Left lobe of liver (tissue), 2 donors: ENCODE measurements at regions not wholly inside any gene's neighbourhood (a gene's known extent, or its start where the extent isn't known, plus 50 kb on each side); places are given as distances from the start of the nearest gene placed in this dataset.
"Not testable (repeated sequence)": the region's sequence is repeated elsewhere in the genome, so short reads cannot be mapped to it uniquely, and the experiment has no call there.

Experiments
- ATAC-seq: fragments of 200-7000 bp; cut with Tn5 transposase; one replicate; pipeline ENCODE4 v1.9.1; 2020; ENCODE audit warnings: mild to moderate bottlenecking, moderate library complexity
- DNase-seq: peaks from one replicate; pipeline ENCODE4 v3.0.0-alpha.2; 2020; ENCODE audit warnings: low spot score
- donor health status: DM: no; HTN: no; CAD: no; lungs with moderate emphysema.
- donor health status: DM: no; HTN: yes; CAD: no.

DNA sequence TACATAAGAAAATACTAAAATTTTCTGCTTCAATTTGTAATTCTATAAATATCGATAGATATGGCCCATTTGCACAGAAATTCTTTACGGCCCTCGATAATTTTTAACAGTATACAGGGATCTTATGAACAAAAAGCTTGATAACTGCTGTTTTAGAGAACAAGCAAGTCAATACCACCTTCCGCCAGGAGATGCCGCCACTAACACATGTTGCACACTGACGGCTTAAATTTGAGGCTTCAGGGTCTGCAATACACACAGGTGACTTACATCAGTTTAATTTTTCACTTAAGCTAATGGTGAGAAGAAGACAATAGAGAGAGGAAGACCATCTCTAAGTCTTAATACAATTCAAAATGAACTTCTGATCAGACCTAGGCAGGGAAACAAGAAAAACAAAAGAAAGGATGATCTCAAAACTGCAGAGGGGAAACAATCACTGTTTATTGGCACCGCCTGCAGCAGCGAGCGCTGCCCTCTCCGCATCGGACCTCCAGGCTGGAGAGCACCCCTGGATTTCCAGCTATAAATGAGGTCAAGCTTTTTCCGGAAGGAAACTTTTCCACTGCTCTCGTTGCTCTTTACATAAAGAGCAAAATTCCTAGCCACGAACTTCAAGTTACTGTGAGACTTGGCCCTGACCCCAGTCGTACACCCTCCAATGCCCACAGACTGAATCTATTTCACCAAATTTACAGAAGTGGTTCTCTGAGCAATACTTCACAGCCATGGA lies 53.9 kb downstream of the OTOR start:
- ATAC-seq (peak; percentile 81), DNase-seq (no peak)

DNA sequence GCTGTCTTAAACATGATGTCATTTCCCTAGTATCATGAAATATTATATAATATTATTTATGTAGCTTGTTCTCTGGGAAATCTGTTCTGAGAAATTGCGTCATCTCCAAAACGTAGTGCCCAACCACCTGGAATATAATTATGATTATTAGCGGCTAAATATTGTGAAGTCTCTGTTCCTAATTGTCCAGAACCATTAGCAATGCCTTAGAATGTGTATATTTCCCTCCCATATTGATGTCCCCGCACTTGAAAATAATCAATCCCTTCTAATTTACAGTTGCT lies 54.4 kb downstream of the OTOR start:
- DNase-seq, result no peak
- no peak for ATAC-seq

DNA sequence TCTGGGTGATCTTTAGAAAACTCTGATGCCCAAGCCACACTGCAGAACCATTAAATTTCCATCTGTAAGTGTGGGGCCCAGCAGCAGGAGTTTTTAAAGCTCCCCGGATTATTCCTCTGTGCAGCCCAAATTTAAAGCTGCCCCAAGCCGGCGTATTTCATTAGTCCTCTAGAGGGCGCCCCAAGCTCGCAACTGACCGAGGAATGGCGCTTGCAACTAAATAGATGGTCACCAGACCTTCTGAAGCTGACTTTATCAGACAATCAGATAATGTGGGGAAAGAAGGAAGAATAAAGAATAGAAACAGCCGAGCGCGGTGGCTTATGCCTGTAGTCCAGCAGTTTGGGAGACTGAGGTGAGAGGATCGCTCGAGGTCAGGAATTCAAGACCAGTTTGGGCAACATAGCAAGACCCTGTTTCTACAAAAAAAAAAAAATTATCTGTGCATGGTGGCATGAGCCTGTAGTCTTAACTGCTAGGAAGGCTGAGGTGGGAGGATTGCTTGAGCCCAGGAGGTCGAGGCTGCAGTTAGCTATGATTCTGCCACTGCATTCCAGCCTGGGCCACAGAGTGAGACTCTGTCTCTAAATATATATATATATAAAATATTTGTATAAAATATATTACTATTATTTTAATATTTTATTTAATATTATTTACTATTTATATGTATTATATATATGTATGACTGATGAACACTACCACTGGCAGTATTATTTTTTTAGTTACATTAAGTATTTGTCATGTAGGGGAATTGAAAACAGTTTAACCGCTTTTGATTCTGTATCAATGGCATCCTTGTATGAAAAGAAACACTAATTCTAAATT lies 56.0 kb downstream of the OTOR start:
- ATAC-seq, result peak; percentile 91
- peak; percentile 51 for DNase-seq

DNA sequence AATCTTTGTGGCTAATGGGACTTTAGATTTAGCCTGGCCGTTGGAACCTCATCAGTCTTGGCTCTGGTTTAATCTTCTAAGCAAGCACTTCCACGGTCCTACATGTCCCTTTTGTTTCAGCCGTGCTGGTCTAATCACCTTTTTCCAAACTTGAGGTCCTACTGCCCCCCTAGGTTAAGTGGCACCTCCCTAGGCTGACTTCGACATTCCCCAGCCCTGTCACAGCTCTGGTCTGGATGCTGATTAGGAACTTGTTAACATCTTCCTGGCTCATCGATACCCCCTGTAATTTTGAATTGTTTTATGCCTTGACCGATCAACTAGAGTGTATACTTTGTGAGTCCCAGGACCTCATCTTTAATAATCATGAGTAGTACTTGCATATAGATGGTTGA lies 56.6 kb downstream of the OTOR start:
- ATAC-seq, result no peak

DNA sequence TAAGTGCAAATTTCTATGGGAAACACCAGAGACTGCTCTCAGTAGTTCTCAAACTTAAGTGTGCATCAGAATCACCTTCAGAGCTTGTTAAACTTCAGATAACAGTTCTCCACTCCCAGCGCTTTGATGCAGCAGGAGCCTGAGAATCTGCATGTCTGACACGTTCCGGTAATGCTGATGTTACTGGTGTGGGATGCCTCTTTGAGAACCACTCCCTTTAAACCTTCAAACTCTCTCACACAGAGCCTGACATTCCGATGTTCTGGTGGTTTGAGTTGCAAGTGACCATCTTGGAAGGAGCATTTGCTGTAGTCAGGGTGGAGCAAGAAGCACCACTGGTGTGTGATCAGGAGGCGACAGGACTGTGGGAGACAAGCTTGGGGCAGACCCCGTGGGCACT lies 57.9 kb downstream of the OTOR start:
- no peak for DNase-seq
- ATAC-seq, result no peak

More for the DNA sequence above, 56.6 kb downstream of the OTOR start:
- DNase-seq, result no peak

DNA sequence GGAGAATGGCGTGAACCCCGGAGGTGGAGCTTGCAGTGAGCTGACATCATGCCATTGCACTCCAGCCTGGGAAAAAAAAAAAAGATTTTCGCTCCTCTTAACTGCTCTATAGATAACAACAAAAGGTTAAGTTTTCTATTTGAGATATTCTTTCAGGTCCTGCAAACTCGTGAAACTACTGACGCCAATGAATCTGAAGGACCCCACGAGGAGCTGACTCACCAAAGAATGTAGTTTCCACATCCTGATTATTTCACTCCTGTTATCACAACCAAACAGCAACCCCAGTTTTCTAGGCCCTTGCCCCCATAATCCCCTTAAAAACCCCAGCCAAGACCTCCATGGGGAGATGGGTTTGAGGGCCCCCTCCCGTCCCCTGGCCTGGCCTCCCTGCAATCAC lies 58.7 kb downstream of the OTOR start:
- no peak for ATAC-seq
- no peak for DNase-seq

DNA sequence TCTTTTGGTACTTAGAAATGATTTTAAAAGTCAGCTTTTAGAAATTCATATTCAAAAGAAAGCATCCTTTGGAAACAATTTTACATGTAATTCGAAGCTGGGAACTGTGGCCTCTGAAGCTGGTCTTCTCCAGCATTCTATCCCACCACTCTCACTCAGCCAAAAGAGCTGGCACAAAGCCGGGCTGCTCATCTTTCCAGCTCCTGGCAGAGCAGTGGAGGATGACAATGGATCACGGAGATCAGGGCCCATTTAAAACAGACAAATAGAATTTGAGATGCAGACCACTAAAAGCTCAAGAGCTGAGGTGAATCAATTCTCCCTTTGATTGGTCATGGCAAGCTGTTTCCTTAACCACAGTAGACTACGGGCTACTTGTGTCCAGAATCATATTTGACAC lies 60.6 kb downstream of the OTOR start:
- ATAC-seq (no peak), DNase-seq (no peak)

DNA sequence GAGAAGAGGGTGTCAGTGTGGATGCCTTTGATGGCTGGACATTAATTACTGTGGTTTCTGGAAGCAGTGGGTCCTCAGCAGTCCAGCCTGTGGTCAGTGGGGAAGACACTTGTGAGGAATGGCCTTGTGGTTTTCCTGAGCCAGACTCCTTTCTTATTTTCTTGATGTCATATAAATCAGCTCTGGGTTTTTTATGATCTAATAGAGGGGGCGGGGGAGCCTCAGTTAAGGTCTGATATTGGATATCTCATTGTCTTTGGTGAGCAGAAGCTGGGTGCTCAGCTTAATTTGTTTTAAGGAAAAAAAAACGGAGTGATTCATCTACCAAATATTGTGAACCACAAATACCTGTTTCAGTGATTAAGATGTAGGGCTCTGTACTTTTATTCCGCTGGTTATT lies 62.1 kb downstream of the OTOR start:
- ATAC-seq, result no peak
- no peak for DNase-seq

DNA sequence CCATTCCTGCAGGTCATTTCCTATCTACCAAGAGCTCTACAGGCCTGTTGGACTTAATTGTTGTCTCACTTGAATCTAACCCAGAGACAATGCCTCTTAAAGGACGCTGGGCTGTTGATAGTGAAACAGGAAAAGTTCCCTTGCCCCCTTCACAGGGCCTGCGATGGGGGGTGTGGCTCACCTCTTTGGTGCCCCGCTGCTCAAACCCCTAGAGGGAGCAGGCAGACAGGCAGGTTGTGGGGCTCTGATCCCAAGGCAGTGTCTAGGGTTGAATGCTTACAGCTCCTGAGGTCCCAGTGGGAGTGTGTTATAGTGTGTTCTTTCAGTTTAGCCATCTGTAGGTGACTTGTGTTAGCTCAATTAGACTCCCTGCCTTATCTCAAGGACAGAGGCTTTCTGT lies 68.0 kb downstream of the OTOR start:
- DNase-seq, result no peak
- ATAC-seq, result no peak

DNA sequence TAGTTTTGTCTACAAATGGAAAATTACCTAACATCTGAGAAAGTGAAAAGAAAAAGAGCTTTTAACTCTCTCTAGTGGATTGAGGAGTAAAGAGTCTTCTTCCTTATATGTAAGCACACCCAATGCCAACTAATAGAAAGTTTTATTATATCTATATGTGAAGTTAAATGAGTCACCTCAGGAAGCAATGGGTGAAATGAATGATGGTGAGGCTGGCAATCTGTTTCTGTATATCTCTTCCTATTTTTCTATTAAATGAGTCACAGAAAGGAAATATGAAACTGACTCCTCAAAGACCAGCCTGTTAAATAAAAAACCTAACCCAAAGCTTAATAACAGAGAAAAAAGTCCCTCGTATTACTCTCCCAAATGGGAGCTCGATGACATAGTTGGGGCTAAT lies 71.3 kb downstream of the OTOR start:
- ATAC-seq (no peak), DNase-seq (no peak)

DNA sequence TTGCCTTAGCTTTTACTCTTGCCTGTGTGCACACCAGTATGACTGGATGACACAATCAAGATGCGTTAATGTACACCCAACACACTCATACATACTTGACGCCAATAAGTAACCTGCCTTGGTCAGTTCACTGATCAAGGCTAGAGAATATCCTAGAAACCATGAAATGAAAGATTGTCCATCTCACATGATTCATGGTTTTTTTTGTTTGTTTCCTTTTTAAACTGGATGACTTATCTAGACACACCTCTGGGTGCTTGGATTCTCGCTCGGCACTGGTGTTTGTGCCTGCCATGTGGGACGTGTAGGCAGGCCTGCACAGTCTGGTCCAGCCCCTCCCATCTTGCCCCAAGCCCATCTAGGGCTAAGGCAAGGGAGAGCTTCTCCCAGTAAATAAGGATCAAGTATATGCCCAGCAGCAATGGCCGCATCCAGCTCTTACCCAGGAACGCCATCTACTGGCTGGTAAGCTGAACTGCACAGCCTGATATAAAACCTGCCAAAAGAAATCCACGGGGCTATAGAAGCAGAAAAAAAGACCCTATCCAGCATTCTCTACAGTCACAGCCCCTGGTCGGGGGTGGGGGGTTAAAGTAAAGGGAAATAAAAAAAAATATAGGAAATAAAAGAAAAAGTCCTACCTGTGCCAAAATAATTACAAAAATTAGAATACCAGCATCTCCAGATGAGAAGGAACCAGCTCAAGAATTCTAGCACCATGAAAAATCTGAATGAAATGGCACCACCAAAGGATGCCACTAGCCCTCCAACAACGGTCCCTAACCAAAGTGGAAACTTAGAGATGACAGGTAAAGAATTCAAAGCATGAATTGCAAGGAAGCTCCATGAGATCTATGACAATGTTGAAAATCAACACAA lies 73.3 kb downstream of the OTOR start:
- ATAC-seq (peak; percentile 93), DNase-seq (no peak)

DNA sequence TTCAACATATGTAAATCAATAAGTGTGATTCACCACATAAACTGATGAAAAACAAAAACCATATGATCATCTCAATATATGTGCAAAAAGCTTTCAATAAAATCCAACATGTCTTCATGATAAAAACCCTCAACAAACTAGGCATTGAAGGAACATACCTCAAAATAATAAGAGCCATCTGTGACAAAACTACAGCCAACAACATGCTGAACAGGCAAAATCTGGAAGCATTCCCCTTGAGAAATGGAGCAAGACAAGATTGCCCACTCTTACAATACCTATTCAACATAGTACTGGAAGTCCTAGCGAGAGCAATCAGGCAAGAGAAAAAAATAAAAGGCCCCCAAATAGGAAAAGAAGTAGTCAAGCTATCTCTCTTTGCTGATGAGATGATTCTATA lies 76.5 kb downstream of the OTOR start:
- ATAC-seq (no peak), DNase-seq (no peak)

DNA sequence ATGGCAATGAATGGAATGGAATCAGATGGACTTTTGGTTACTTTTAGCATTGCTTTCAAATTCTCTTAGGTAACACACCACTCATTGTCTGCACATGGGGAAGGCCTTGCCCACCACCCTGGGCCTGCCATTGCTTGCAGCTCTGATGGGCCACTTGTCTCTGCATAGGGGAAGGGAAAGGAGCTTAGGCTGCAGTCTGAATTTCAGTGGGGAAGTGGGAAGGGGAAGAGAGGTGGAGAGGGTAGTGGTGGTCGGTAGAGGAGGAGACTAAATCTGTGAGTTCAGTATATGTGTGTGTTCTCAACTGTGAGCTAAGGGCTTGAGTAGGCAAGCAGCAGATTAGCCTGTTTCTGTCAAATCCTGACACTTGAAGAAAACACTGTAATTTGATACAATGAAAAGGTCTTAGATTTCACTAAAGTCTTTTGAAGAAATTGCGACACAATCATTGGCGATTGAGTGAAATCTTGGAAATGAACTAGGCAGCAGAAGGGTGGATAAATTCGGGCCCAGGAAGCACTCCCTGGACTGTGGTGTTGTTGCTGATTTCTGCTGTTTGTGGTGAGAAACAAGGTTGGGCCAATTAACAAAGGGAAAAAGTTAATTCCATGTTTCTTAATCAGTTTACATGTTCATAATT lies 80.6 kb downstream of the OTOR start:
- ATAC-seq (peak; percentile 37), DNase-seq (no peak)

DNA sequence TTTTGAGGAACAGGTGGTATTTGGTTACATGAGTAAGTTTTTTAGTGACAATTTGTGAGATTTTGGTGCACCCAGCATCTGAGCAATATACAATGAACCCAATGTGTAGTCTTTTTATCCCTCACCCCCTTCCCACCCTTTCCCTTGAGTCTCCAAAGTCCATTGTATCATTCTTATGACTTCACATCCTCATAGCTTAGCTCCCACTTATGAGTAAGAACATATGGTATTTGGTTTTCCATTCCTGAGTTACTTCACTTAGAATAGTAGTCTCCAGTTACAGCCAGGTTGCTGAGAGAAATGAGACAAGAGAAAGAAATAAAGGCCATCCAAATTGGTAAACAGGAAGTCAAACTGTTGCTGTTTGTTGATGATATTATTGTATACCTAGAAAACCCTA lies 87.5 kb downstream of the OTOR start:
- DNase-seq, result not testable (repeated sequence)

DNA sequence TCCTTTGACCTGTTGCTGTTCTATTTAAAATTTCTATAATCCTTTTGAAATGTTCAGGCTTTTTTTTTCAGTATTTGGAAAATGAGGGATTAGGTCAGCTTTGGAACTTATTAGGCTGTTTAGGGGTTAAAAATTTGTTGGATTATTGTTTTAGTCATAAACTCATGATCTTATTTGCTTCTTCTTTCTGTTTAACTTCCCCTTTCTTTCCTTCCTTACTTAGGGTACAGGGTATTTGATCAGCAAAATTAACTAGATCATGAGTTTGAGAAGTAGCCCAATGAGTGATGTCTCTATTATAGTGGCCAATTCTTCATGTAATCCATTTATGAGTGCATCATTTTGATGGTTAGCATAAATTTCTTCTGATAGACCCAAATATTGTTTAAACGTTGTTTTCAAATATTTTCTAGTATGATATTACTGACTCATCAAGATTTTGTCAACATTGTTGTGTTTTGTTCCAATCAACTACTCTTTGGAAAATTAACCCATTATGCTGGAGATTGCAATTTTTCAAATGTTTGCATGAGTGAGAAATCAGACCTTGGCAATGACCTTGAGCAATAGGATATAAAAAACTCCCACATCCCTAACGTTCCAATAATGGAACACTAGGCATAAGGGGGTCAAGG lies 94.4 kb downstream of the OTOR start:
- ATAC-seq (no peak), DNase-seq (no peak)

More for the DNA sequence above, 87.5 kb downstream of the OTOR start:
- ATAC-seq, result not testable (repeated sequence)

DNA sequence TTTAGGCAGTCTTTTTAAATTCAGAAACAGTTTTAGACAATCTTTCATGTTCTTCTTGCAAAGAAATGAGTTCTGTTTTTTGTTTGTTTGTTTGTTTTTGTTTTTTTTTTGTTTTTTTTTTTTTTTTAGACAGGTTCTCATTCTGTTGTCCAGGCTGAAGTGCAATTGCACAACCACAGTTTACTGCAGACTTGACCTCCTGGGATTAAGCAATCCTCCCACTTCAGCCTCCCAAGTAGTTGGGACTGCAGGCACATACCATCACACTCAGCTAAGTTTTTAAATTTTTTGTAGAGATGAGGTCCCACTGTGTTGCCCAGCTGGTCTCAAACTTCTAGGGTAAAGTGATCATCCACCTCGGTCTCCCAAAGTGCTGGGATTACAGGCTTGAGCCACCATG lies 96.2 kb downstream of the OTOR start:
- ATAC-seq, result no peak
- no peak for DNase-seq

DNA sequence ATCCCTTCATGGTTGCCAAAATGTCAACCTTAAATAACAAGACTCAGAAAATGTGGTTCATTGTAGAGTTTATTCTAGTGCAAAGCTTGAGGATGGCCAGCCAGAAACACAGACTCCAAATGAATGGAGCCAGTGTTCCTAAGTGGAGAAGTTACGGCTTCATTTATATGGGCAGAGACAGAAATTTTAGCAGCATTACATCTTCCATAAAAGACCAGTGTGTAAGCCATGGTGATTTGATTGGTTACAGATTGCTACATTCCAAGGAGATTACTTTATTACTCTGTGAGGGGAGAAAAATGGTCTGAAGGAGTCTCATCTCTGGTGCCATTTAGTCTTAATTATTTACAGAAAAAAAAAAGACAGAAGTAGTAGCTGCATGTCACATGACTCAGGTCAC lies 97.8 kb downstream of the OTOR start:
- no peak for DNase-seq
- no peak for ATAC-seq

DNA sequence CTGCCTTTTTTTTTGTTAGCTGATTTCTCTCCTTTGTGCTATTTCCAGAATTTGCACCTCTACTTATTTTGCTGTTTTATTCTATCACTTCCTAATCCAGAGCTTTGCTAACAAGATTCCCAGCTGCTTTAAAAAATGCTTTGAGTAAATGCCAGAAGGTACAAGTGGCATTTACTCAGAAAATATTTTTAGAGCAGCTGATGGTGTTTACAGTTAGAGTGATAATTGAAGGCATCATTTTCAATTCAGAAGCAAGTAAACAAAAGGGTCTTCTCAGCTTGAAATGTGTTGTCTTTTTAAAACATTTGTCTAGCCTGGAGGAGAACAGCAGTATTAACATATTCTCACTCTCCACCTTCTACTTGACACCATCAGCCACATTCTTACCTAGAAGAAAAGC lies 99.9 kb downstream of the OTOR start:
- ATAC-seq, result no peak

DNA sequence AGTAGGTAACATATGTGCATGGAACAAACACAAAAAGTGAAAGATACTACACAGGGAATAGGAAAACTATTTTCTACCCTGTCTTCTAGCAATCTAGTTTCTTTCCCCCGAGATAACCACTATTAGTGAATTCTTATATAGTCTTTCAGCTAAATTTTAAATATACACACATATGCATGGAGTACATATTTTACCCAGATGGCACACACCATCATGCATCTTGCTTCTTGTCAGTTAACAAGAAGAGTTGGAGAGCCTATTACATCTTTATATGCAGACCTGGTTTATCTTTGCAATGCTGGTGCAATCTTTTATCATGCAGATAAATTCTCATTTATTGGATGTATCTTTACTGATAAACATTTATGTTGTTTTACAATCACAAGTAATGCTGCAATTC lies 100.4 kb downstream of the OTOR start:
- DNase-seq (no peak), ATAC-seq (no peak)

More for the DNA sequence above, 99.9 kb downstream of the OTOR start:
- DNase-seq, result no peak

DNA sequence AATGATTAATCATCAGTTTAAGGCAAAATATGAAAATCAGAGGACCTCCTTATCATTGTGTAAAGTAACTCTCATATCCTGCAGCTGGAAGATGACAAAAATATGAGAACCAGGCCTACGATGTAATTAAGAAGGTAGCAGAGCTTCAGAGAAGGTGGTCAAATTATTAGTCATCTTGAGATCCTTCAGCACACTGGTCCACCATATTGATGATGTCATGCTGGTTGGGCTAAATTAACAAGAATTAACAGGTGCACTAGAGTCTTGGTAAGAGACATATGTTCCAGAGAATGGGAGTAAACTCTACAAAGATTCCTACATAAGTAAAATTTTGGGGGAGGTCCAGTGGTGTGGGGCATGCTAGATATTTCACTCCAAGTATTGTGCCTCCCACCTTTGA lies 112.8 kb downstream of the OTOR start:
- no peak for DNase-seq
- ATAC-seq, result no peak

DNA sequence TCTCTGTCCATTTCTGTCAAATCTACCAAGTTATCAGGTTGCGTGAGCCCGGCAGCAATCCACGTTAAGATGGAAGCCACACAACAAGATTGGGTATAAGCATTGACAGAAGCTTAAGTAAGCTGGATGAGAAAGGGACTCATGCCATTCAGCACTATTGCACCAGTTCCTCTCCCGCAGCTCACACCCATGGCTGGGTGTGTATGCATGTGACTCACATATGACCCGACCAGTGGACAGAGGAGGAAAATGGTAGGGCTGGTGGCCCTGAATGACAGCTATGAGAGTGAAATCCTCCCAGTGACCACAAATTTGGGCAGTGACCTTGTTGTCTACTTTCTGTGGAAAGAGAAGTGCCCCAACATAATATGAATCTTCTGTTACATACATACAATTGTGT lies 113.5 kb downstream of the OTOR start:
- DNase-seq (no peak), ATAC-seq (no peak)
